ENCODE measurements at regions not wholly inside any gene's neighbourhood (a gene's known extent, or its start where the extent isn't known, plus 50 kb on each side); places are given as distances from the start of the nearest gene placed in this dataset.

DNA sequence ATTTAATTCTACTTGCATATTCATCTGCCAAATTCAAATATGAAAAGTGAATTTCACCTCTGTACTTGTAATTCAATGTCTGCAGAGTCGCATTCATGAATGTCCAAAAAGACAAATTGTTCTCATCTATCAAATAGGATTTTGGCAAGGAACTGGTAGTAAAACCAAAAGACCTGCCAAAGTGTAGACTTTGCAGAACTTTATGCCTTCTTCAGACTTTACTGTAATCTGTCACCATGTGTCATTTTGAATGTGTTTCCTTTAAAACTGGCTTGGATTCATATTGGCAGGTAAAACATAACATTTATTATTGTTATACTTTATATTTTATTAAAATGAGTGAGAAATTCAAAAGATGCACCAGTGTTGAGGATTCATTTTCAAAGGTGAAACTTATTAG, 701.9 kb upstream of the LINC00305 start:
- TF ChIP-seq, protein P1, sequence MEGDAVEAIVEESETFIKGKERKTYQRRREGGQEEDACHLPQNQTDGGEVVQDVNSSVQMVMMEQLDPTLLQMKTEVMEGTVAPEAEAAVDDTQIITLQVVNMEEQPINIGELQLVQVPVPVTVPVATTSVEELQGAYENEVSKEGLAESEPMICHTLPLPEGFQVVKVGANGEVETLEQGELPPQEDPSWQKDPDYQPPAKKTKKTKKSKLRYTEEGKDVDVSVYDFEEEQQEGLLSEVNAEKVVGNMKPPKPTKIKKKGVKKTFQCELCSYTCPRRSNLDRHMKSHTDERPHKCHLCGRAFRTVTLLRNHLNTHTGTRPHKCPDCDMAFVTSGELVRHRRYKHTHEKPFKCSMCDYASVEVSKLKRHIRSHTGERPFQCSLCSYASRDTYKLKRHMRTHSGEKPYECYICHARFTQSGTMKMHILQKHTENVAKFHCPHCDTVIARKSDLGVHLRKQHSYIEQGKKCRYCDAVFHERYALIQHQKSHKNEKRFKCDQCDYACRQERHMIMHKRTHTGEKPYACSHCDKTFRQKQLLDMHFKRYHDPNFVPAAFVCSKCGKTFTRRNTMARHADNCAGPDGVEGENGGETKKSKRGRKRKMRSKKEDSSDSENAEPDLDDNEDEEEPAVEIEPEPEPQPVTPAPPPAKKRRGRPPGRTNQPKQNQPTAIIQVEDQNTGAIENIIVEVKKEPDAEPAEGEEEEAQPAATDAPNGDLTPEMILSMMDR (conservative IDR thresholded peaks at IDR 0.05 in 1 of 2, IDR thresholded peaks at IDR 0.05 in 1 of 2; ENCODE audit: extremely low read depth in 1 of 2, insufficient read depth in 1 of 2, low read depth in 1 of 2, low read length in 2 of 2): no peak
- TF ChIP-seq EZH2 (IDR thresholded peaks at IDR 0.05; ENCODE audit: borderline replicate concordance, low read length): no peak

All from mammary epithelial cell (primary cell).